ENCODE measurements at regions not wholly inside any gene's neighbourhood (a gene's known extent, or its start where the extent isn't known, plus 50 kb on each side); places are given as distances from the start of the nearest gene placed in this dataset.

DNA sequence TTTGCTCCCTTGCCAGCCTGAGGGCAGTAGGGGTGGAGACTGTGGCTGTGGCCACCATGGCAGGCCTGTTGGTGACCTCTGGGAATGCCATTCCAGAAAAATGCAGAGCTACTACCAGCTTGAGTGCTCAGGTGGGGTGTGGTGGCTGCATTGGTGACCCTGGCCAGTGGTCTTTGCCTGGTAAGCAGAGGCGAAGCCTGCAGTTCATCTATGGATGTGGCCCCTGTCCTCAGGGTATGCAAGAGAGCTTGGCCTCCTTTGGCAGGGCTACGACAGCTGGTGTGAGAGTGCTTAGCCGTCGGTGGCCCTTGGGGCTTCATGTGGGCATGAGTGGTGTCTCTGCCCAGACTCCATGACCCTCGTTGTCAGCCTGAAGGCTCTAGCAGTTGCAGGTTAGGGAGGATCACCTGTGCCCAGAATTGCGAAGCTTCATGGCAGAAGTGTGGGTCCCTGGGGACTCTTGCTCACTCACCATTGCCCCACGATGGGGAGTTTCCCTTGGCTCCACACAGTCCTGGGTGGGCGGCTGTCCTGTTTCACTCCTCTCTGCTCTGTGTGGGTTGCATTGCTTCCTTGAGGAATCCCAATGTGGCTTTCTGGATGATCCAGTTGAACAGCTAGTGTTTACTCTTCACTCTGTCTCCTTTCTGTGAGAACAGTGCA lies 117.9 kb upstream of the CDH12 start:
- DNase-seq, result no peak

DNA sequence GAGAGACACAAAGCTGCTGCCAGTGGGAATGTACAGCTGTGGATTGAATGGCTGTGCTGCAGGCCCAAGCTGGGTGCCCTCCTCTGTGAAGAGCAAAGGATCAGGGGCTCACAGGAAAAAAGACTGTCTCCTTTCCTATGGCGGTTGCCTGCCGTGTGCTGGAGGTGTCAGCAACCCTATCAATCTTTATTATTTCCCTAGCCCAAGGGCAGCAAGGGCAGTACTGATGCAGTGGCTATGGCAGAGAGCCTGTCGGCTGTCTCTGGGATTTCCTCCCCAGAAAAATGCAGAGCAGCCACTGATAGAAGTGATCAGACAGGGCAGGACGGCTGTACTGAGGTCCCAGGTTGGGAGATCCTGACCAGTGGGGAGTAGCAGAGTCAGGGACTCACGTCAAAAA lies 117.3 kb upstream of the CDH12 start:
- no peak for DNase-seq

- no peak for DNase-seq
These were observed 115.2 kb upstream of the CDH12 start for GRCh38 chr5:22968386-22968785.

DNA sequence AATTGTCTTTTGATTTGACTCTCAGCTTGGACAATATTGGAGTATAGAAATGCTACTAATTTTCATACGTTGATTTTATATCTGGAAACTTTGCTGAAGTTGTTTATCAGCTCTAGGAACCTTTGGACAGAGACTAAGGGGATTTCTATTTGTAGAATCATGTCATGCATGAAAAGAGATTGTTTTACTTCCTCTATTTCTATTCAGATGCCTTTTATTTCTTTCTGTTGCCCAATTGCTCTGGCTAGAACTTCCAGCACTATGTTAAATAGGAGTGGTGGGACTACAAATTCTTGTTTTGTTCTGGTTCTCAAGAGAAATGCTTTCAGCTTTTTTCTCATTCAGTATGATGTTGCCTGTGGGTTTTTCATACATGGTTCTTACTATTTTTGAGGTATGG lies 112.8 kb upstream of the CDH12 start:
- no peak for DNase-seq

DNA sequence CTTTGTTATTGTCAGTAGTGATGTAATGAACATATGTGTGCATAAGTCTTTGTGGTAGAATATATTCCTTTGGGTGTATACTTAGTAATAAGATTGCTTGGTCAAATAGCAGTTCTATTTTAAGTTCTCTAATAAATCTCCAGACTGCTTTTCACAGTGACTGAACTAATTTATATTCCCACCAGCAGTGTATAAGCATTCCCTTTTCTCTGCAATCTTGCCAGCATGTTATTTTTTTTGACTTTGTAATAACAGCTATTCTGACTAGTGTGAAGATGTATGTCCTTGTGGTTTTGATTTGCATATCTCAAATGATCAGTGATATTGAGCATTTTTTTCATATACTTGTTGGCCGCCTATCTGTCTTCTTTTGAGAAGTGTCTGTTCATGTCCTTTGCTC lies 111.5 kb upstream of the CDH12 start:
- no peak for DNase-seq

DNA sequence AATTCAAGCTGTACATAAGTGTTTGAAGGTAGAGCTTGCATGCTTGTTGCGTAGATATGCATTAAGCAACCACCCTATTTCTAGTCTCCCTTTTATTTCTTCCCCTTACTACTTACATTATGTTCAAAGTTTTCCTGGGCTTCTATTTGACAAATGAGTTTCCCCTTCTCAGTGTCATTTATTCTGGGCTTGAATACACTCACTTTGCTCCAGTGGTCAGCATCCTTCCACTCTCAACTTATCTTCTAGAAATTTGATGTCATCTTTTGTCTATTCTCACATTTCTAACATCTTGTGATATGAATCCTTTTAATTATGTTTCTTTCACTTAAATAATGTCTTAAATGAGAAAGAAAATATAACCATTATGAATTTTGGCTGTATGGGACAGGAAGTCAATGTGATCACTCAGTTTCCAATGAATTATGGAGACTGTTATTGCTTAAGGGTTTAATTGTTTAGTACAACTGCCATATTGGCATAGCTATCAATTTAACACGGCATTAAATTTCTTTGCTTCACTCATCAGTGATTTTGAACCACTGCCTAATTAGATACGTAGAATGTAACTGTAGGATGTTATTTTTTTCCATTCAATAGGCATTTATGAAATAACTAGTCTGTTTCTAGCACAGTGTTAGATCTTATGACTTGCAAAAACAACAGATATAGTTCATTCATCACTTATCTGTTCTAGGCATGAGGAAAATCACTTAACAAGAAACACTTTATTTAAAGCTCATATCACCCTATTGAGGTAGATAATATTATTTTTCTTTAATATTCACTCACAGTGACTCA lies 105.5 kb upstream of the CDH12 start:
- DNase-seq, result no peak

- no peak for DNase-seq
These were observed 94.8 kb upstream of the CDH12 start for GRCh38 chr5:22947921-22948320.

GRCh38 chr5:22938362-22938761 lies 85.2 kb upstream of the CDH12 start:
- no peak for DNase-seq

- DNase-seq, result no peak
These were observed 75.8 kb upstream of the CDH12 start for GRCh38 chr5:22928821-22929482.

- no peak for DNase-seq
These were observed 73.4 kb upstream of the CDH12 start for GRCh38 chr5:22926574-22926973.

DNA sequence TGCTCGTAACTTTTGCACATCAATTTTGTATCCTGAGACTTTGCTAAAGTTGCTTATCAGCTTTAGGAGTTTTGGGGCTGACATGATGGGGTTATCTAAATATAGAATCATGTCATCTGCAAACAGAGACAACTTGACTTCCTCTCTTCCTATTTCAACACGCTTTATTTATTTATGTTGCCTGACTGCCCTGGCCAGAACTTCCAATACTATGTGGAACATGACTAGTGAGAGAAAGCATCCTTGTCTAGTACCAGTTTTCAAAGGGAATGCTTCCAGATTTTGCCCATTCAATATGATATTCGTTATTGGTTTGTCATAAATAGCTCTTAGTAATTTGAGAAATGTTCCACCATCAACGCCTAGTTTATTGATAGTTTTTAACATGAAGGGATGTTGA lies 65.4 kb upstream of the CDH12 start:
- no peak for DNase-seq

DNA sequence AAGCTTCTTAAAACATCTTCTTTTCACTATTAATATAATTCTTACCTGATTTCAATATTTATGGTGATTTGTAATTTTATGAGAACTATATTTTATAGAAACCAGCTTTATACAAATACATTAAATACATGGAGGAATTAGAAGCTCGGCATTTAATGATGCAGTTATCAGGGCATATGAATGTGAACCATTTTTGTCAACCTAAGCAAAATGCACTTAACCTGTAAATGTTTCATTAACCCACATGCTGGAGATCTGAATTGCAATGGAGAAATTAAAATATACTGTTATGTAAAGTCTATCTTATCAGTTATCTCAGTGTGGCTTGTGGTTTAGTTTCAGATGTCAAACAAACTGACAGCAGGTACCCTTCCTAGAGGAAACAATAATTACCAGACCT lies 63.2 kb upstream of the CDH12 start:
- DNase-seq, result no peak

DNA sequence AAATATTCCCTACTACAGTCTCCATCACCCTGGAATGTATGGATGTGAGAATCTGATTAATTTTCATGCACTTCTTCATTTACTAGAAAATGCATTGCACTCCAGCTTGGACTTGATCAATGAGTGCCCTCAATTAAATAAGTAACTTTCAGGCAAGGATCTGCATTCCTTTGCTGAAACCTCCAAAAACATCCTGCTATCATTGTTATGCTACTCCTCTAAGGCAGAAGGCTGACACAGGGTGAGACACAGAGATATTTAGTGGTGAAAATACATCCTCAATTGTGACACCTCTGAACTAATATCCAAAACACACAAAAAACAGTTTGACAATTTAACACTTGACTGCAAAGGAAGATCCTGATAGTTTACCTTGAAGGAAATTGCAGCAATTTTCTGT lies 57.9 kb upstream of the CDH12 start:
- DNase-seq, result no peak

- DNase-seq, result no peak
These were observed 57.4 kb upstream of the CDH12 start for GRCh38 chr5:22910523-22910922.

DNA sequence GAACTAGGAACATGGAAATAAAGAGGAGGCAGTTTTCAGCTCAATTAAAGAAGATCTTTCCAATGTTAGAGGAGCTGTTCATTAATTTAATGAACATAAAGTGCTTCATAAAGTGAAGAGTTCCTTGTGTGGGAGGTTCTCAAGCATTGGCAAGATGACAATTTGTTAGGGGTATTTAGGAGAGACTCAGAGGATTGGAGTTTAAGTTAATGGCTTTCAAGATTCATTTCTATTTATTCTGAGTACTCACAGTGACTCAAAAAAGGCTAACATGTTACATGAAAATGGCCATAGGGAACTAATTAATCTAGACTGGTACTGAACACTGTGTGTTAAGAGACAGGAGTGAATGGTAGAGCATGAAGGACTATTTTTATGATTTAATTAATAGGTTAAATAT lies 55.4 kb upstream of the CDH12 start:
- DNase-seq, result no peak

DNA sequence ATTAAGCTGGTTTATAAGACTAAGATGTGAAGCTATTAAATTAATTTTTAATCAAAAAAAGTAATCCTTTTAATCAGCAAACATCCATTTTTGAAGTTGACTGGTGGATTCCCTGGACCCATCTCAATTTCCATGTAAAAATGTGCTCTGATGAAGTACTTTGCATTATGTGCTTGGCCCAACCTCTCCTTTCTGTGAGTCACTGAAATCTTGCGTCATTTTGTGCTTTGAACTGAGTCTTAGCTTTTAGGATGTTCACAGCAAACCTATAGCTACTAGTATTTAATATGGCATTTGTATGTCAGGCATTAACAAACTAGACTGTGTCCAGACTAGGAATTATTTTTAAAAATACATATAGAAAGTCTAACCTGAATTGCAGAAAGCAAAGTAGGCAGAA lies 55.0 kb upstream of the CDH12 start:
- DNase-seq, result no peak
